Lung (tissue), 11 donors: ENCODE measurements at regions not wholly inside any gene's neighbourhood (a gene's known extent, or its start where the extent isn't known, plus 50 kb on each side); places are given as distances from the start of the nearest gene placed in this dataset.
A peak's percentile ranks its signal among the peaks of the same experiment; 100 is the strongest.
"Not testable (repeated sequence)": the region's sequence is repeated elsewhere in the genome, so short reads cannot be mapped to it uniquely, and the experiment has no call there.

Experiments
- ATAC-seq: fragments of 200-7000 bp; cut with Tn5 transposase; one replicate; pipeline ENCODE4 v1.9.1; 2020; ENCODE audit warnings: moderate number of reproducible peaks; ENCODE audit not compliant: insufficient read depth, low FRiP score
- DNase-seq, 3 donors: peaks; one replicate each; pipeline ENCODE4 v3.0.0-alpha.2; 2013 to 2017
- H3K27ac ChIP-seq, 2 donors: one replicate each; pipeline ENCODE4 v1.5.1; 2013; ENCODE audit warnings: mild to moderate bottlenecking in 2 of 2, moderate library complexity in 2 of 2, control low read depth in 1 of 2, inconsistent platforms in 1 of 2, low read depth in 1 of 2, low read length in 1 of 2
- H3K27me3 ChIP-seq, 3 donors: one replicate each; pipeline ENCODE4 v1.5.1; 2013; ENCODE audit warnings: low read length in 2 of 3; ENCODE audit not compliant: control insufficient read depth in 3 of 3, insufficient read depth in 3 of 3
- H3K36me3 ChIP-seq, 4 donors: one replicate each; pipeline ENCODE4 v1.5.1; 2013; ENCODE audit warnings: low read length in 4 of 4, mild to moderate bottlenecking in 1 of 4, moderate library complexity in 1 of 4; ENCODE audit not compliant: control insufficient read depth in 4 of 4, insufficient read depth in 4 of 4
- H3K4me1 ChIP-seq, 5 donors: one replicate each; pipeline ENCODE4 v1.5.1; 2013; ENCODE audit warnings: low read length in 5 of 5, mild to moderate bottlenecking in 2 of 5, moderate library complexity in 1 of 5; ENCODE audit not compliant: control insufficient read depth in 5 of 5, insufficient read depth in 5 of 5
- H3K4me3 ChIP-seq: one replicate; pipeline ENCODE4 v1.5.1; 2013; ENCODE audit warnings: mild to moderate bottlenecking, control low read depth, moderate library complexity
- H3K9ac ChIP-seq, 2 donors: one replicate each; pipeline ENCODE4 v1.5.1; 2013; ENCODE audit warnings: low read length in 2 of 2, control low read depth in 1 of 2; ENCODE audit not compliant: insufficient read depth in 1 of 2
- H3K9me3 ChIP-seq, 4 donors: one replicate each; pipeline ENCODE4 v1.5.1; 2013; ENCODE audit warnings: low read length in 3 of 4, mild to moderate bottlenecking in 1 of 4, moderate library complexity in 1 of 4; ENCODE audit not compliant: control insufficient read depth in 4 of 4, insufficient read depth in 3 of 4
- WGBS, 2 donors: extraction: QIAGEN DNeasy Blood & Tissue Kit; methylation state at CpG; one replicate each; pipeline ENCODE4 v1.1.7; 2013; 5-methylcytosine and 5-hydroxymethylcytosine counted together
- TF ChIP-seq, protein P1 (sequence below): IDR thresholded peaks from 2 replicates; pipeline ENCODE4 v1.5.1; 2012; ENCODE audit warnings: mild to moderate bottlenecking; ENCODE audit errors: control extremely low read depth, extremely low read depth
- donor health status: control.
- donor health status: control.
- donor health status: Bipolar disorder and iron deficiency.
- donor health status: healthy.
- donor health status: DM: yes; HTN: yes; CAD: no.

DNA sequence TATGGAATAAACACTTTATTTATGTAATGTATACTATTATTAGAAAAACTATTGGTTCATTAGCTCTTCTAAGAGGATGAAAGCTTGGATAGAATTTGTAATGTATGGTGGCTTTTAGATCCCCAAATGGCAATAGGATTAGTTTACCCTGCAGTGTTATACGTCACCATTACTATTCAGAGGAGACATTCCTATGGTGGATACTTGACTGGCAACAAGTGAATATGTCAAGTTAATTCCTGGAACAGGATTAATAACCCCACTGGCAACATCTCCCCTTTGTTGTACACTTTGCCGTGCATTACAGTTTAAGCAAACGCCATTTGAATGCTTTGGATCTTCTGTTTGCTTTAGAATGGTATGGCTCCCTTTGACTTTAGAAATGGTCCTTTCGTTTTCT lies 420.3 kb downstream of the FAM47B start:
- Histone ChIP-seq H3K9me3 (peaks cover 0 to 7% (median 2%) of the 10 kb centered on the region in 4 donors), H3K4me1 (no peaks in the 10 kb centered on the region)

GRCh38 chrX:35374116-35374515 lies 424.0 kb upstream of the MAGEB16 start:
- H3K9me3 ChIP-seq = no peaks in the 10 kb centered on the region
- H3K27me3 ChIP-seq = peaks cover 0 to 6% (median 0%) of the 10 kb centered on the region in 3 donors
- no peaks in the 10 kb centered on the region for H3K4me1 ChIP-seq
- WGBS, 2 donors = 48 to 76% methylated on average over 1 of the region's 1 CpG
- H3K36me3 ChIP-seq = no peaks in the 10 kb centered on the region
- no peak overlapping the region for H3K27ac ChIP-seq
- no peak for DNase-seq
- no peak overlapping the region for H3K9ac ChIP-seq
- TF ChIP-seq, protein P1, sequence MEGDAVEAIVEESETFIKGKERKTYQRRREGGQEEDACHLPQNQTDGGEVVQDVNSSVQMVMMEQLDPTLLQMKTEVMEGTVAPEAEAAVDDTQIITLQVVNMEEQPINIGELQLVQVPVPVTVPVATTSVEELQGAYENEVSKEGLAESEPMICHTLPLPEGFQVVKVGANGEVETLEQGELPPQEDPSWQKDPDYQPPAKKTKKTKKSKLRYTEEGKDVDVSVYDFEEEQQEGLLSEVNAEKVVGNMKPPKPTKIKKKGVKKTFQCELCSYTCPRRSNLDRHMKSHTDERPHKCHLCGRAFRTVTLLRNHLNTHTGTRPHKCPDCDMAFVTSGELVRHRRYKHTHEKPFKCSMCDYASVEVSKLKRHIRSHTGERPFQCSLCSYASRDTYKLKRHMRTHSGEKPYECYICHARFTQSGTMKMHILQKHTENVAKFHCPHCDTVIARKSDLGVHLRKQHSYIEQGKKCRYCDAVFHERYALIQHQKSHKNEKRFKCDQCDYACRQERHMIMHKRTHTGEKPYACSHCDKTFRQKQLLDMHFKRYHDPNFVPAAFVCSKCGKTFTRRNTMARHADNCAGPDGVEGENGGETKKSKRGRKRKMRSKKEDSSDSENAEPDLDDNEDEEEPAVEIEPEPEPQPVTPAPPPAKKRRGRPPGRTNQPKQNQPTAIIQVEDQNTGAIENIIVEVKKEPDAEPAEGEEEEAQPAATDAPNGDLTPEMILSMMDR = no peak
- no peak overlapping the region for H3K4me3 ChIP-seq
- ATAC-seq = no peak

More for the DNA sequence above, 420.3 kb downstream of the FAM47B start:
- no peak overlapping the region for H3K4me3 ChIP-seq
- TF ChIP-seq, protein P1 = no peak
- H3K9ac ChIP-seq = no peak overlapping the region
- peaks cover 0 to 5% (median 0%) of the 10 kb centered on the region in 3 donors for H3K27me3 ChIP-seq
- DNase-seq (no peak), ATAC-seq (no peak)
- 78 to 91% methylated on average over 4 of the region's 4 CpGs for WGBS, 2 donors
- no peak overlapping the region for H3K27ac ChIP-seq
- no peaks in the 10 kb centered on the region for H3K36me3 ChIP-seq

GRCh38 chrX:35380808-35381700 lies 417.1 kb upstream of the MAGEB16 start:
- Histone ChIP-seq H3K36me3 (no peaks in the 10 kb centered on the region), H3K27ac (no peak overlapping the region), H3K9ac (no peak overlapping the region), H3K9me3 (no peaks in the 10 kb centered on the region), H3K4me1 (no peaks in the 10 kb centered on the region), H3K27me3 (no peaks in the 10 kb centered on the region), H3K4me3 (no peak overlapping the region)
- DNase-seq (peak in 2 of 3 donors; percentile 9 to 23), ATAC-seq (no peak)
- WGBS, 2 donors = 68 to 80% methylated on average over 6 of the region's 6 CpGs
- TF ChIP-seq, protein P1 = no peak

DNA sequence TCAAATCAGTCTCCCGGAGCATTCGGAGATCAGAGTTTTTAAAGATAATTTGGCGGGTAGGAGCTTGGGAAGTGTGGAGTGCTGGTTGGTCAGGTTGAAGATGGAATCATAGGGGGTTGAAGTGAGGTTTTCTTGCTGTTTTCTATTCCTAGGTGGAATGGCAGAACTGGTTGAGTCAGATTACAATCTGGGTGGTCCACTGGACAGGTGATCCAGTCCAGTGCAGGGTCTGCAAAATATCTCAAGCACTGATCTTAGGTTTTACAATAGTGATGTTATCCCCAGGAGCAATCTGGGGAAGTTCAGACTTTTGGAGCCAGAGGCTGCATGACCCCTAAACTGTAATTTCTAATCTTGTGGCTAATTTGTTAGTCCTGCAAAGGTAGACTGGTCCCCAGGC lies 416.4 kb upstream of the MAGEB16 start:
- ATAC-seq, H3K9ac ChIP-seq, H3K4me3 ChIP-seq, H3K27me3 ChIP-seq, H3K36me3 ChIP-seq, DNase-seq, H3K27ac ChIP-seq, H3K9me3 ChIP-seq, H3K4me1 ChIP-seq: not testable (repeated sequence)
- WGBS, 2 donors = 87 to 94% methylated on average over 3 of the region's 3 CpGs
